HAP-1 (cell line): ENCODE measurements at regions not wholly inside any gene's neighbourhood (a gene's known extent, or its start where the extent isn't known, plus 50 kb on each side); places are given as distances from the start of the nearest gene placed in this dataset.

Experiments used
- DNase-seq, 2 experiments: peaks; one replicate each; pipeline ENCODE4 v3.0.0-alpha.2; 2016 to 2020; ENCODE audit warnings: low spot score in 2 of 2
- H3K27me3 ChIP-seq: fragments of 250-450 bp; sonication (Bioruptor Pico); 2 replicates; pipeline ENCODE4 v1.5.1; 2020; ENCODE audit warnings: low read depth, mild to moderate bottlenecking, moderate library complexity
- H3K36me3 ChIP-seq: fragments of 250-450 bp; sonication (Bioruptor Pico); replicated peaks from 2 replicates; pipeline ENCODE4 v1.5.1; 2020; ENCODE audit warnings: mild to moderate bottlenecking
- H3K4me1 ChIP-seq: fragments of 250-450 bp; sonication (Bioruptor Pico); 2 replicates; pipeline ENCODE4 v1.5.1; 2020; ENCODE audit warnings: mild to moderate bottlenecking
- H3K4me3 ChIP-seq: fragments of 250-450 bp; sonication (Bioruptor Pico); 2 replicates; pipeline ENCODE4 v1.5.1; 2020; ENCODE audit warnings: mild to moderate bottlenecking, moderate library complexity
- H3K9me3 ChIP-seq: fragments of 250-450 bp; sonication (Bioruptor Pico); 2 replicates; pipeline ENCODE4 v1.5.1; 2020; ENCODE audit warnings: mild to moderate bottlenecking, moderate library complexity
- in situ Hi-C: fragments of 300-500 bp; cut with MboI; formaldehyde crosslinking; loops from 3 replicates; pipeline ENCODE4 v1.14.3; 2020; ENCODE audit warnings: low sequenced_read_pairs, inconsistent platforms, mixed read lengths

- Histone ChIP-seq H3K4me1 (no peaks in the 10 kb centered on the region), H3K27me3 (no peaks in the 10 kb centered on the region), H3K4me3 (no peak overlapping the region), H3K36me3 (no peaks in the 10 kb centered on the region), H3K9me3 (0 out of 2 replicates have a peak, but pooled peaks cover 2% of the 10 kb centered on the region)
- in situ Hi-C loops: no loop called here
- DNase-seq: no peak
Observed at GRCh38 chr5:8341406-8341805, 472.5 kb downstream of the MTRR start.

DNA sequence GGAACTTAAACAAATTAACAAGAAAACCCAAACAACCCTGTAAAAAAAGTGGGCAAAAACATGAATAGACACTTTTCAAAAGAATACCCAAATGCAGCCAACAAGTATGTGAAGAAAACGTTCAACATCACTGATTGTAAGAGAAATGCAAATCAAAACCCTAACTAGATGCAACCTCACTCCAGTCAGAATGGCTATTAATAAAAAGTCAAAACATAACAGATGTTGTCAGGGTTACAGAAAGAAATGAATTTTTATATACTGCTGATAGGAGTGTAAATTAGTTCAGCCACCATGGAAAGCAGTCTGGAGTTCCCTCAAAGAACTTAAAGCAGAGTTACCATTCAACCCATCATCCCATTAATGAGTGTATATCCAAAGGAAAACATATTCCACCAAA, 479.0 kb downstream of the MTRR start:
- Histone ChIP-seq H3K27me3 (no peaks in the 10 kb centered on the region), H3K4me3 (no peak overlapping the region), H3K36me3 (no peaks in the 10 kb centered on the region), H3K9me3 (no peaks in the 10 kb centered on the region), H3K4me1 (no peaks in the 10 kb centered on the region)
- in situ Hi-C loops: no loop called here
- no peak for DNase-seq

DNA sequence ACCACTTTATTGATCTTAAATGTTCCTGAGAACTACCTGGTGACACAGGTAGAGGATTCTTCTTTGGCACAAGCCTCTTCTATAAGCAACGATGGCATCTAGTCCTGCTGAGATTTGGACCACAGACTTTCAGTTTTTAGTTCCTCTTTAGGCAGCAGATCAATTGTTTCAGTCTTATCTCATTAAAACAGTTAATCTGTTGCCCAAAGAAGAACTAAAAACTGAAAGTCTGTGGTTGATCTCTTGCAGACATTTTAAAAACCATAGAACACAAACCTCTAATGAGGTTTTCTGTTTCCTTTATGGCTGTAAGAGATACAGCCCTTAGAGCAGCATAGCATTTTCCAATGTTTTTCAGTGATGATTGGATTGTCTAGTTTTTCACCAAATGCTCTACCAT, 480.9 kb downstream of the MTRR start:
- DNase-seq: no peak
- in situ Hi-C loops: no loop called here
- no peaks in the 10 kb centered on the region for H3K9me3 ChIP-seq

DNA sequence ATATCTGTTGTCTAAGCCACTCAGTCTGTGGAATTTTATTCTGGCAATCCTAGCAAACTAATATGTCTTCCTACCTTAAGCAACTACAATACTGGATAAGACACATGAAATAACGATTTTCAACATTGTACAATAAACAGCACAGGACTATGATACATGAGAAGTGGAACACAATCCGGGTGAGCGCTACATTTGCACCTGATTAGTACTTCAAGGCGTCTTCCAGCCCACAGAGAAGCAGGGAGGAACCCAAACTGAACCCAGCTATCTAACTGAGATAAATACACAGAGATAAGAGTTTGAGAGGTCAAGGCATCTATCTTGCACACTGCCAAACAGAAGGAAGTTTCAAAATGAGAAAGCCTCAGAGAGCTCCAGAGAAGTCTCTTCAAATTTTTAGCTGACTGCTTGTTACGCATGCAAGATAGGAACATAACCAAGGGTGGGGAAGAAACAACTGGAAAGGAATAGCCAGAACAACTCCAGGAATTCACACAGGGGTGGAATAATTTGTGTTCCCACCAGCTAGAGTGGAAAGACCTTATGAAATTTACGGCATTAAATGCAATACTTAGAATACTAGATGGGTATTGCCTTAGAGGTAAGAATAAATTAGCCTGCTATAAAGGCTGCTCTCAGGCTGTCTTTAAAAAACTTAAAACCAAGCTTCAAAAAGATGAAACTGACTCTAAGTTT, 481.8 kb downstream of the MTRR start:
- no peak overlapping the region for H3K4me3 ChIP-seq
- H3K9me3 ChIP-seq: no peaks in the 10 kb centered on the region
- no peaks in the 10 kb centered on the region for H3K4me1 ChIP-seq
- no peaks in the 10 kb centered on the region for H3K36me3 ChIP-seq
- no peak for DNase-seq
- no peaks in the 10 kb centered on the region for H3K27me3 ChIP-seq
- in situ Hi-C loops: no loop called here

More for the DNA sequence above, 480.9 kb downstream of the MTRR start:
- H3K4me1 ChIP-seq: no peaks in the 10 kb centered on the region
- H3K4me3 ChIP-seq: no peak overlapping the region
- H3K27me3 ChIP-seq: no peaks in the 10 kb centered on the region
- no peaks in the 10 kb centered on the region for H3K36me3 ChIP-seq

DNA sequence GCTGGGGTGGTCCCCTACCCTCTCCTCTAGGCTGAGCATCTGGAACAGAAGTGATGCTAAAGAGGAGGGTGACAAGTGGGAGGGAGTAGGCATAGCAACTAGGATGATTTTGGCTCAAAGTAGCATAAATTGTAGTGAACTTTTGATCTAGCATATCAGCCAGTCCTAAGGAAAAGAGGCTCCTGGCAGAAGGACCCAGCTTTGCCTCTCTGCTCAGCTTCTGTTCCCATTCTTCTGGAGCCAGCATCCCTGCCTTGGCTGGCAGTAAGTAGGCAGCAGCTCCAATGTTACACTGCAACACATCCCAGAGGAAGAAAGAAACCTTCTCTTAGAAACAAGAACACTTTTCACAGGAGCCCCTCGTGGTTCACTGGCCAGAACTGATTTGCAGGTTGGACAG, 487.0 kb downstream of the MTRR start:
- H3K27me3 ChIP-seq: no peaks in the 10 kb centered on the region
- in situ Hi-C loops: no loop called here
- H3K9me3 ChIP-seq: no peaks in the 10 kb centered on the region
- DNase-seq: no peak
- H3K36me3 ChIP-seq: no peaks in the 10 kb centered on the region
- no peak overlapping the region for H3K4me3 ChIP-seq
- no peaks in the 10 kb centered on the region for H3K4me1 ChIP-seq

DNA sequence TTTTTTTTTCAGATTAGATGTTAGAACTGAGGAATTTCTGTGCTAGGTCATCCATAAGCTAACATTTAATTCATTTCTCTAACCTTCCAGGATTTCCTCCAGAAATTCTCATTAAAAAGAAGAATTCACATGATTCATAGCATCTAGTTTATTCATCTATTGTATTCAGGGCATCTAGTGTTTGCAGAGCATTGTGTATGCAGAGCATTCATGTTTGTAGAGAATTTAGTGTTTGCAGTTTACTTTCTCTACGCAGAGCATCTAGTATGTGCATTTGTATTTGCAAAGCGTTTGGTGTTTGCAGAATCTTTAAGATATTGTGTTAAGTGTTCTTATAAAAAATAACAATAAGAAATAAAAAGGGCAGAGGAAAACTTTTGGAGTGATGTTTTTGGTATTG, 491.1 kb downstream of the MTRR start:
- Histone ChIP-seq H3K27me3 (no peaks in the 10 kb centered on the region), H3K4me1 (no peaks in the 10 kb centered on the region), H3K9me3 (no peaks in the 10 kb centered on the region), H3K36me3 (no peaks in the 10 kb centered on the region), H3K4me3 (no peak overlapping the region)
- no peak for DNase-seq
- in situ Hi-C loops: no loop called here

GRCh38 chr5:8362495-8362894, 493.5 kb downstream of the MTRR start:
- in situ Hi-C loops: no loop called here
- no peaks in the 10 kb centered on the region for H3K9me3 ChIP-seq

GRCh38 chr5:8363138-8363537, 494.2 kb downstream of the MTRR start:
- no peaks in the 10 kb centered on the region for H3K9me3 ChIP-seq
- H3K4me1 ChIP-seq: no peaks in the 10 kb centered on the region
- no peaks in the 10 kb centered on the region for H3K27me3 ChIP-seq
- no peak overlapping the region for H3K4me3 ChIP-seq
- in situ Hi-C loops: no loop called here
- H3K36me3 ChIP-seq: no peaks in the 10 kb centered on the region
- DNase-seq: no peak

More at GRCh38 chr5:8362495-8362894, 493.5 kb downstream of the MTRR start:
- DNase-seq: no peak
- no peaks in the 10 kb centered on the region for H3K4me1 ChIP-seq
- no peak overlapping the region for H3K4me3 ChIP-seq
- H3K27me3 ChIP-seq: no peaks in the 10 kb centered on the region
- H3K36me3 ChIP-seq: no peaks in the 10 kb centered on the region

- no peaks in the 10 kb centered on the region for H3K4me1 ChIP-seq
- no peak for DNase-seq
- H3K27me3 ChIP-seq: no peaks in the 10 kb centered on the region
- no peaks in the 10 kb centered on the region; the same call in 1 of the 2 replicates for H3K9me3 ChIP-seq
- in situ Hi-C loops: no loop called here
- H3K4me3 ChIP-seq: no peak overlapping the region
- no peaks in the 10 kb centered on the region for H3K36me3 ChIP-seq
Observed at GRCh38 chr5:8366266-8366665, 497.3 kb downstream of the MTRR start.

DNA sequence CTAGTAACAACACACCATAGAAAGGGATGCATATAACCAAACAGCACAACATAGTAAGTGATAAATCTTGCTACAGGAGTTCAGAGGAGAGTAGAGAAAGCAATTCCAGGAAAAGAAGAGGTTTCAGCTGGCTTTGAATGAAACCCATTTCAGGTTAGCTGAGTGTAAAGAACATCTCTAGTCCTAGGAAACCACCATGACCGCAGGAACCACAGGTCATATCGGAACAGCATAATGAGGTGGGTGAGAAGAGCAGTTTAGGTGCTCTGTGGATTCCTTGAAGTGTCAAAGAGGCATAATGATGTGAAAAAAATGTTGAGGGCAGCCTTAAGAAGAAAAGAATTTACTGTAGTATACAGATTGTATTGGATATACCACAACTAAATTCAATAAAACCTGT, 507.5 kb downstream of the MTRR start:
- no peak overlapping the region for H3K4me3 ChIP-seq
- no peak for DNase-seq
- H3K9me3 ChIP-seq: no peaks in the 10 kb centered on the region; the same call in 1 of the 2 replicates
- no peaks in the 10 kb centered on the region for H3K4me1 ChIP-seq
- in situ Hi-C loops: no loop called here
- H3K27me3 ChIP-seq: no peaks in the 10 kb centered on the region
- H3K36me3 ChIP-seq: no peaks in the 10 kb centered on the region

- no peak overlapping the region for H3K4me3 ChIP-seq
Observed at GRCh38 chr5:8381972-8382371, 513.0 kb downstream of the MTRR start.

GRCh38 chr5:8382456-8382855, 513.5 kb downstream of the MTRR start:
- no peaks in the 10 kb centered on the region for H3K36me3 ChIP-seq
- no peaks in the 10 kb centered on the region for H3K4me1 ChIP-seq
- in situ Hi-C loops: no loop called here
- H3K9me3 ChIP-seq: no peaks in the 10 kb centered on the region
- DNase-seq: no peak
- no peak overlapping the region for H3K4me3 ChIP-seq
- H3K27me3 ChIP-seq: no peaks in the 10 kb centered on the region

More at GRCh38 chr5:8381972-8382371, 513.0 kb downstream of the MTRR start:
- Histone ChIP-seq H3K4me1 (no peaks in the 10 kb centered on the region), H3K9me3 (no peaks in the 10 kb centered on the region), H3K27me3 (no peaks in the 10 kb centered on the region), H3K36me3 (no peaks in the 10 kb centered on the region)
- in situ Hi-C loops: no loop called here
- no peak for DNase-seq

GRCh38 chr5:8383616-8384015, 514.7 kb downstream of the MTRR start:
- no peaks in the 10 kb centered on the region for H3K27me3 ChIP-seq
- no peaks in the 10 kb centered on the region for H3K36me3 ChIP-seq
- no peak for DNase-seq
- no peak overlapping the region for H3K4me3 ChIP-seq
- no peaks in the 10 kb centered on the region for H3K4me1 ChIP-seq
- in situ Hi-C loops: no loop called here
- H3K9me3 ChIP-seq: no peaks in the 10 kb centered on the region

- H3K4me3 ChIP-seq: no peak overlapping the region
- H3K36me3 ChIP-seq: no peaks in the 10 kb centered on the region
- no peak for DNase-seq
- no peaks in the 10 kb centered on the region for H3K9me3 ChIP-seq
- no peaks in the 10 kb centered on the region for H3K4me1 ChIP-seq
- in situ Hi-C loops: no loop called here
- H3K27me3 ChIP-seq: no peaks in the 10 kb centered on the region
Observed at GRCh38 chr5:8386719-8387288, 517.9 kb downstream of the MTRR start.
